ENCODE measurements at regions not wholly inside any gene's neighbourhood (a gene's known extent, or its start where the extent isn't known, plus 50 kb on each side); places are given as distances from the start of the nearest gene placed in this dataset.

DNA sequence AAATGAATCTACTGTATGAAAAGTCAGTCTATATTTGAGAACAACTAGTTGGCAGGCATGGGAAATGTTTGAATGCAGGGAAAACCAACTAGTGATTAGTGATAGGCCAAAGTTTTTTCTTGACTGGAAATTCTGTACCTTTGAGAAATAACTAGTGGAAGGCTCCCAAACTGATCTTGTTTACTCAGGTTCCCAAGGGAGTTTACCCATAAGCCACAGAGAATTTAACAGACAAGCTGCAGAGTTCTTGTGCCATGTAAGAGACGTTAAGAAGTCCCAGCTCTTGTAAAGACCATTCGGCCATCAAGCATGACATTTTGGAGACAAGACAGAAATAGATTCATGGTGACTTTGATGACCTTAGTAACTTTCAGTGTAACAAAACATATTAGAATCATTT, 1882.8 kb upstream of the SEL1L start:
- TF ChIP-seq, protein P1, sequence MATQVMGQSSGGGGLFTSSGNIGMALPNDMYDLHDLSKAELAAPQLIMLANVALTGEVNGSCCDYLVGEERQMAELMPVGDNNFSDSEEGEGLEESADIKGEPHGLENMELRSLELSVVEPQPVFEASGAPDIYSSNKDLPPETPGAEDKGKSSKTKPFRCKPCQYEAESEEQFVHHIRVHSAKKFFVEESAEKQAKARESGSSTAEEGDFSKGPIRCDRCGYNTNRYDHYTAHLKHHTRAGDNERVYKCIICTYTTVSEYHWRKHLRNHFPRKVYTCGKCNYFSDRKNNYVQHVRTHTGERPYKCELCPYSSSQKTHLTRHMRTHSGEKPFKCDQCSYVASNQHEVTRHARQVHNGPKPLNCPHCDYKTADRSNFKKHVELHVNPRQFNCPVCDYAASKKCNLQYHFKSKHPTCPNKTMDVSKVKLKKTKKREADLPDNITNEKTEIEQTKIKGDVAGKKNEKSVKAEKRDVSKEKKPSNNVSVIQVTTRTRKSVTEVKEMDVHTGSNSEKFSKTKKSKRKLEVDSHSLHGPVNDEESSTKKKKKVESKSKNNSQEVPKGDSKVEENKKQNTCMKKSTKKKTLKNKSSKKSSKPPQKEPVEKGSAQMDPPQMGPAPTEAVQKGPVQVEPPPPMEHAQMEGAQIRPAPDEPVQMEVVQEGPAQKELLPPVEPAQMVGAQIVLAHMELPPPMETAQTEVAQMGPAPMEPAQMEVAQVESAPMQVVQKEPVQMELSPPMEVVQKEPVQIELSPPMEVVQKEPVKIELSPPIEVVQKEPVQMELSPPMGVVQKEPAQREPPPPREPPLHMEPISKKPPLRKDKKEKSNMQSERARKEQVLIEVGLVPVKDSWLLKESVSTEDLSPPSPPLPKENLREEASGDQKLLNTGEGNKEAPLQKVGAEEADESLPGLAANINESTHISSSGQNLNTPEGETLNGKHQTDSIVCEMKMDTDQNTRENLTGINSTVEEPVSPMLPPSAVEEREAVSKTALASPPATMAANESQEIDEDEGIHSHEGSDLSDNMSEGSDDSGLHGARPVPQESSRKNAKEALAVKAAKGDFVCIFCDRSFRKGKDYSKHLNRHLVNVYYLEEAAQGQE (IDR thresholded peaks at IDR 0.05; ENCODE audit: insufficient replicate concordance, low read depth), result no peak
- TF ChIP-seq POLR2AphosphoS5 (IDR thresholded peaks at IDR 0.05; ENCODE audit: low read depth) (no peak), GABPA (IDR thresholded peaks at IDR 0.05; ENCODE audit: low read depth) (no peak), SPI1 (IDR thresholded peaks at IDR 0.05; ENCODE audit: borderline replicate concordance, low read depth) (no peak)
- TF ChIP-seq, protein P2, sequence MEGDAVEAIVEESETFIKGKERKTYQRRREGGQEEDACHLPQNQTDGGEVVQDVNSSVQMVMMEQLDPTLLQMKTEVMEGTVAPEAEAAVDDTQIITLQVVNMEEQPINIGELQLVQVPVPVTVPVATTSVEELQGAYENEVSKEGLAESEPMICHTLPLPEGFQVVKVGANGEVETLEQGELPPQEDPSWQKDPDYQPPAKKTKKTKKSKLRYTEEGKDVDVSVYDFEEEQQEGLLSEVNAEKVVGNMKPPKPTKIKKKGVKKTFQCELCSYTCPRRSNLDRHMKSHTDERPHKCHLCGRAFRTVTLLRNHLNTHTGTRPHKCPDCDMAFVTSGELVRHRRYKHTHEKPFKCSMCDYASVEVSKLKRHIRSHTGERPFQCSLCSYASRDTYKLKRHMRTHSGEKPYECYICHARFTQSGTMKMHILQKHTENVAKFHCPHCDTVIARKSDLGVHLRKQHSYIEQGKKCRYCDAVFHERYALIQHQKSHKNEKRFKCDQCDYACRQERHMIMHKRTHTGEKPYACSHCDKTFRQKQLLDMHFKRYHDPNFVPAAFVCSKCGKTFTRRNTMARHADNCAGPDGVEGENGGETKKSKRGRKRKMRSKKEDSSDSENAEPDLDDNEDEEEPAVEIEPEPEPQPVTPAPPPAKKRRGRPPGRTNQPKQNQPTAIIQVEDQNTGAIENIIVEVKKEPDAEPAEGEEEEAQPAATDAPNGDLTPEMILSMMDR (IDR thresholded peaks at IDR 0.05; ENCODE audit: insufficient read depth, low read length), result no peak
- H3K27me3 ChIP-seq (ENCODE audit: insufficient read depth, poor library complexity, severe bottlenecking), result no peaks in the 10 kb centered on the region
- H3K4me3 ChIP-seq (replicated peaks; ENCODE audit: insufficient read depth, low read length), result no peak overlapping the region
- DNase-seq (ENCODE audit: low read depth in 1 of 2, low spot score in 1 of 2), result no peak
- H3K27ac ChIP-seq (replicated peaks), result no peak overlapping the region

DNA sequence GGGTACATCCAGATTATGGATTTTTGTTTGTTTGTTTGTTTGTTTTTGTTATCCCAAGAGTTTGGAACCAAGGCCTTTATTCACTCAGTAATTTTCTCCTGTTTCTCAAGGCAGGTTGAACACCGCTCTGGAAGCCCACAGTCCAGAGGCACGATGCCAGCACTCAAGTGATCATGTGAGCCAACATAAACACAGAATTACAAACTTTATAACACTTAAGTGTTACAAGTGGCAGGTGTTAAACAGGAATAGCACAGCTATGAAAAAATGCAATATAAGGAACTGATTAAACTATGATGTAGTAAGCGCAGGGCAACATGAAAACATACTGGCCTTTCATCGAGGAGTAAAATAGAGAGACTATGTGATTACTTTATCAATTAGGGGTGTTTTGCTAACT, 1885.8 kb upstream of the SEL1L start:
- TF ChIP-seq SPI1 (IDR thresholded peaks at IDR 0.05; ENCODE audit: borderline replicate concordance, low read depth) (no peak), POLR2AphosphoS5 (IDR thresholded peaks at IDR 0.05; ENCODE audit: low read depth) (no peak)
- TF ChIP-seq, protein P2 (IDR thresholded peaks at IDR 0.05; ENCODE audit: insufficient read depth, low read length), result no peak
- Histone ChIP-seq H3K27ac (replicated peaks) (no peak overlapping the region), H3K27me3 (ENCODE audit: insufficient read depth, poor library complexity, severe bottlenecking) (no peaks in the 10 kb centered on the region), H3K4me3 (replicated peaks; ENCODE audit: insufficient read depth, low read length) (no peak overlapping the region)
- DNase-seq (ENCODE audit: low read depth in 1 of 2, low spot score in 1 of 2), result no peak

DNA sequence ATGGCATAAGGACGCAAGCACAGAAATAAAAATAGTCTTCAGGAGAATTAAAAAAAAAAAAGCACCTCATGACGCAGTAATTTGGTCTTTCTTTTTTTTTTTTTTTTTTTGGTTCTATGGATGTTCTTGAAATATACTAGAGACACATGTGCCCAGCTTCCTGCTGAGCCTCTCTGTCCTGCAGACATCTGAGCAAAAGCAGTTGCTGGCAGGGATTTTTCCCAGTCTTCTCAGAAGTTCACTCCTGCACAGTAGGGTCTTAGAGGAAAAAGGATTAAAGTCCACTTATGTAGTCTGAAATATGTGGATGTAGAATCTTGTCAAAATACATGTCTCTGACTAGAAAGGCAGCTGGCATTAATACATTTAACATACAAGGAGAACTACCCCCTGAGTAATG, 1888.1 kb upstream of the SEL1L start:
- Histone ChIP-seq H3K27me3 (ENCODE audit: insufficient read depth, poor library complexity, severe bottlenecking) (no peaks in the 10 kb centered on the region), H3K4me3 (replicated peaks; ENCODE audit: insufficient read depth, low read length) (no peak overlapping the region), H3K27ac (replicated peaks) (no peak overlapping the region)
- DNase-seq (ENCODE audit: low read depth in 1 of 2, low spot score in 1 of 2), result no peak
- TF ChIP-seq POLR2AphosphoS5 (IDR thresholded peaks at IDR 0.05; ENCODE audit: low read depth), result no peak
- TF ChIP-seq GABPA (IDR thresholded peaks at IDR 0.05; ENCODE audit: low read depth), result no peak

DNA sequence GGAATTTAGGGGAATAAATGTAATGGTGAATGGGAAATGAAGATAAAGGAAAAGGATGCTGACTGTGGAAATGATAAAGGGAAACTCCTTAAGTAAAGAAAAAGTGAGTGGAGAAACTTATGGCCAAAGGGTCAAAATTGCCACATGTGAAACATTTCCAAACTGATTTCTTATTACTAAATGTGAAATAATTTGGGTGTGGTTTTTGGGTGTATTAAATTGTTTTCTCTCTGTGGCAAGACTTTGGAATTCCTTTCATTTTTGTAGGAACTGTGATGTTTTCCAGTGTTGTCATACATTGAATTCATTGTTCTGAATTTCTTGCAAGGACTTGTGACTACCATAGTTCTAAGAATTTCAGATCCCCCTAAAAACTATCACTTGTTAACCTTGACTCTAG, 1891.5 kb upstream of the SEL1L start:
- TF ChIP-seq, protein P2 (IDR thresholded peaks at IDR 0.05; ENCODE audit: insufficient read depth, low read length), result no peak
- TF ChIP-seq SPI1 (IDR thresholded peaks at IDR 0.05; ENCODE audit: borderline replicate concordance, low read depth), result no peak
- no peak for TF ChIP-seq POLR2AphosphoS5 (IDR thresholded peaks at IDR 0.05; ENCODE audit: low read depth)
- TF ChIP-seq GABPA (IDR thresholded peaks at IDR 0.05; ENCODE audit: low read depth), result no peak
- TF ChIP-seq, protein P1 (IDR thresholded peaks at IDR 0.05; ENCODE audit: insufficient replicate concordance, low read depth), result no peak
- Histone ChIP-seq H3K4me3 (replicated peaks; ENCODE audit: insufficient read depth, low read length) (no peak overlapping the region), H3K27ac (replicated peaks) (no peak overlapping the region), H3K27me3 (ENCODE audit: insufficient read depth, poor library complexity, severe bottlenecking) (no peaks in the 10 kb centered on the region)
- no peak for DNase-seq (ENCODE audit: low read depth in 1 of 2, low spot score in 1 of 2)
